MM.1S (cell line): ENCODE measurements at regions not wholly inside any gene's neighbourhood (a gene's known extent, or its start where the extent isn't known, plus 50 kb on each side); places are given as distances from the start of the nearest gene placed in this dataset.

Experiments
- CTCF ChIP-seq: fragments of 300-600 bp; sonication (generic); IDR thresholded peaks from 2 replicates; pipeline ENCODE4 v1.5.1; 2016; ENCODE audit warnings: antibody characterized with exemption, low read length, mixed read lengths
- EZH2 ChIP-seq: fragments of 300-600 bp; sonication (generic); optimal IDR thresholded peaks from 2 replicates; pipeline ENCODE3; 2017; ENCODE audit warnings: low read depth, mild to moderate bottlenecking, antibody characterized with exemption, low read length, mixed read lengths

GRCh38 chr6:74134327-74134726, 438.3 kb downstream of the CD109 start:
- no peak for TF ChIP-seq CTCF
- no peak for TF ChIP-seq EZH2
